ENCODE measurements at regions not wholly inside any gene's neighbourhood (a gene's known extent, or its start where the extent isn't known, plus 50 kb on each side); places are given as distances from the start of the nearest gene placed in this dataset.

DNA sequence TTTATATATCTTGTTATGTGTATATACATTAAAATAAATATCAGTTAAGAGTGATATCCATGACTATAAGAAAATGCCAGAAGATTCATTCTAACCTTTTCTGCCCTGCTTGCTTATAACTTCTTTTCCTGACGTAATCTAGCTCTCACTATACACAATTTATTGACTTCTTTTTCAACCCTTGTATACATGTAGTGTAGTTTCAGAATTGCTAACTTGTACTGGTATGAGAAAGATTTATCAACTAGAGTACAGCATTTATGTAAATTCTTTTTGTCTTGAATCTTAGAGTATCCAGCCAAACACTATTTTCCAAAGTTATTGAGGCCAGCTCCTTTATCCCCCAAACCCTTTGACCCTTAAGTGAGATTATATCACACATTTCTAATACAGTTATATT is 798.0 kb upstream of the RAB6C start:
- DNase-seq (ENCODE audit: low read depth), result no peak
- no peak for TF ChIP-seq CTCF (IDR thresholded peaks at IDR 0.05; ENCODE audit: insufficient read depth, low read depth, low read length)
- no peak overlapping the region for H3K4me3 ChIP-seq (ENCODE audit: low read depth, low read length)

- DNase-seq (ENCODE audit: low read depth), result no peak
- no peak overlapping the region for H3K4me3 ChIP-seq (ENCODE audit: low read depth, low read length)
- TF ChIP-seq CTCF (IDR thresholded peaks at IDR 0.05; ENCODE audit: insufficient read depth, low read depth, low read length), result no peak
These were observed 797.5 kb upstream of the RAB6C start for GRCh38 chr2:129181963-129182362.

GRCh38 chr2:129187343-129187742 is 792.1 kb upstream of the RAB6C start:
- no peak overlapping the region for H3K4me3 ChIP-seq (ENCODE audit: low read depth, low read length)
- DNase-seq (ENCODE audit: low read depth), result no peak
- no peak for TF ChIP-seq CTCF (IDR thresholded peaks at IDR 0.05; ENCODE audit: insufficient read depth, low read depth, low read length)

DNA sequence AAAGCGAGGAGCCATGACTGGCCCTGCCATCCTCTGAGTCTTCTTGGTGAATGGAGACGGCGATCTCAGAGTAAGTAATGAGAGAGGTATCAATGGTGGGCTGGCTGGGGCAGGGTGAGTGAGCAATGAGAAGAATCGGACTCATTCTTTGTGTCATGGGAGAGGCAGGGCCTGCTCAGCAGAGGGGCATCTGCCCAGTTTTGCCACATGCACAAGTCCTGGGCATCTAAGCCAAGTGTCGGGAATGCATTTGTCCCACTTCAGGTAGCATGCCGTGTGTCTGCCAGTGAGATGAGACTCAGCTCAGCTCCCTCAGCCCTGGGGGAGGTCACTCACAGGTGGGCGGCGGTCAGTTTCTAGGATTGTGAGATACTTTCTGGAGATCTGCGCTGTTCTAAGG is 791.0 kb upstream of the RAB6C start:
- H3K4me3 ChIP-seq (ENCODE audit: low read depth, low read length), result no peak overlapping the region
- DNase-seq (ENCODE audit: low read depth), result no peak
- TF ChIP-seq CTCF (IDR thresholded peaks at IDR 0.05; ENCODE audit: insufficient read depth, low read depth, low read length), result no peak

- no peak for TF ChIP-seq CTCF (IDR thresholded peaks at IDR 0.05; ENCODE audit: insufficient read depth, low read depth, low read length)
- no peak for DNase-seq (ENCODE audit: low read depth)
- no peak overlapping the region for H3K4me3 ChIP-seq (ENCODE audit: low read depth, low read length)
These were observed 789.7 kb upstream of the RAB6C start for GRCh38 chr2:129189617-129190319.

DNA sequence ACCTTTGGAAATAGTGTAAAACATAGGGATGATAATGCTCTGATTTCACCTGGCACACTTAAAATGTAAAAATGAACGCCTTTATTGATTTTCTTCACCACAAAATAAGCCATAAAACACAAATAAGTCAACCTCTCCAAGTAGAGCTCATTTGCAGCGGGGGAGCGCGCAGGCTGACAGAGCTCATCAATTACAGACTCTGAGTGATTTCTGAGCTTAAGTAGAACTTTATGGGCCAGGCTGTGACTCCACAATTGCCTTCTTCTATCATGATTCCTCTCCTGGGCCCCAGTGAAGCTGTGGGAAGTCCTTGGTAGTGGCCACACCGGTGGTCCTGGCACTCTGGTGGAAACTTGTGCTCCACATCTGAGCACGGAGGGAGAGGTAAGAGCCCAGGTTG is 789.0 kb upstream of the RAB6C start:
- no peak for TF ChIP-seq CTCF (IDR thresholded peaks at IDR 0.05; ENCODE audit: insufficient read depth, low read depth, low read length)

DNA sequence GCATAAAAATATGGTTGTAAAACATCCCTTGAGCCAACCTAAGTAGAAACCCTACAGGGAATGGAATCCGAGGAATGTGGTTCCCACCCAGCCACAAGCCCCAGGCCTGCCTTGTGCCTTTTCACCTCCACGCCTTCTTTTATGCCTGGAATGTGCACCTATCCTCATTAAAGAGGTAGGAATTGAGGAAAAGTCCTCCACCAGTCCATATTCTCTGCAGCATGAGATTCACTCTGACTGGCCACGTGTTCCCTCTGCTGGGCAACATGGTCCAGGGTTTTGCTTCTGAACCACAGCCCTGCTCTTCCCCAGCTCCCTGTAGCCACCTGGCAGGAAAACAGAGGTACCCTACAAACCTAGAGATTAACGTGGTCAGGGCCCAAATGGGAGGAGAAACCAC is 787.9 kb upstream of the RAB6C start:
- no peak for TF ChIP-seq CTCF (IDR thresholded peaks at IDR 0.05; ENCODE audit: insufficient read depth, low read depth, low read length)
- no peak for DNase-seq (ENCODE audit: low read depth)
- no peak overlapping the region for H3K4me3 ChIP-seq (ENCODE audit: low read depth, low read length)

More for the DNA sequence above, 789.0 kb upstream of the RAB6C start:
- no peak overlapping the region for H3K4me3 ChIP-seq (ENCODE audit: low read depth, low read length)
- DNase-seq (ENCODE audit: low read depth), result no peak

All from fibroblast of villous mesenchyme (primary cell).